Glutamatergic neuron (in vitro differentiated cells): ENCODE measurements at regions not wholly inside any gene's neighbourhood (a gene's known extent, or its start where the extent isn't known, plus 50 kb on each side); places are given as distances from the start of the nearest gene placed in this dataset.

Experiments
- DNase-seq: peaks from one replicate; pipeline ENCODE4 v3.0.0; 2022
- H3K27ac Mint-ChIP-seq: one replicate; pipeline ENCODE4 v1.8.0; 2020; ENCODE audit warnings: mild to moderate bottlenecking, mixed read lengths, inconsistent platforms; ENCODE audit not compliant: unreplicated experiment
- H3K27me3 Mint-ChIP-seq: one replicate; pipeline ENCODE4 v1.8.0; 2020; ENCODE audit warnings: mild to moderate bottlenecking, moderate library complexity, mixed read lengths, inconsistent platforms; ENCODE audit not compliant: unreplicated experiment
- H3K36me3 Mint-ChIP-seq: one replicate; pipeline ENCODE4 v1.8.0; 2020; ENCODE audit warnings: mild to moderate bottlenecking, mixed read lengths, inconsistent platforms; ENCODE audit not compliant: unreplicated experiment
- H3K4me1 Mint-ChIP-seq: one replicate; pipeline ENCODE4 v1.8.0; 2020; ENCODE audit warnings: mild to moderate bottlenecking, low read depth, mixed read lengths, inconsistent platforms; ENCODE audit not compliant: unreplicated experiment
- H3K4me3 Mint-ChIP-seq: one replicate; pipeline ENCODE4 v1.8.0; 2020; ENCODE audit warnings: mild to moderate bottlenecking, mixed read lengths, inconsistent platforms; ENCODE audit not compliant: unreplicated experiment
- H3K9me3 Mint-ChIP-seq: one replicate; pipeline ENCODE4 v1.8.0; 2020; ENCODE audit warnings: mild to moderate bottlenecking, moderate library complexity, mixed read lengths, inconsistent platforms; ENCODE audit not compliant: unreplicated experiment
- CTCF ChIP-seq: fragments of 200-600 bp; sonication (generic); IDR thresholded peaks from one replicate; pipeline ENCODE4 v1.5.0; 2021; ENCODE audit not compliant: partially characterized antibody, unreplicated experiment

- no peak overlapping the region for H3K27ac Mint-ChIP-seq
- peaks cover 2% of the 10 kb centered on the region for H3K27me3 Mint-ChIP-seq
- no peak for TF ChIP-seq CTCF
- H3K4me1 Mint-ChIP-seq, result peaks cover 2% of the 10 kb centered on the region
- no peaks in the 10 kb centered on the region for H3K36me3 Mint-ChIP-seq
- H3K9me3 Mint-ChIP-seq, result no peaks in the 10 kb centered on the region
- no peak overlapping the region for H3K4me3 Mint-ChIP-seq
- DNase-seq, result no peak
Measured at GRCh38 chr18:2395427-2396161, 175.7 kb downstream of the METTL4 start.

GRCh38 chr18:2396162-2396505, 175.2 kb downstream of the METTL4 start:
- no peak for DNase-seq
- Mint-ChIP-seq H3K27ac (no peak overlapping the region), H3K4me3 (no peak overlapping the region), H3K36me3 (no peaks in the 10 kb centered on the region), H3K9me3 (no peaks in the 10 kb centered on the region), H3K4me1 (peaks cover 2% of the 10 kb centered on the region), H3K27me3 (peaks cover 2% of the 10 kb centered on the region)
- TF ChIP-seq CTCF, result no peak

GRCh38 chr18:2400701-2401196, 170.6 kb downstream of the METTL4 start:
- DNase-seq, result no peak
- H3K27me3 Mint-ChIP-seq, result peaks cover 2% of the 10 kb centered on the region
- H3K36me3 Mint-ChIP-seq, result no peaks in the 10 kb centered on the region
- no peaks in the 10 kb centered on the region for H3K9me3 Mint-ChIP-seq
- H3K4me1 Mint-ChIP-seq, result no peaks in the 10 kb centered on the region
- H3K27ac Mint-ChIP-seq, result no peak overlapping the region
- no peak for TF ChIP-seq CTCF
- H3K4me3 Mint-ChIP-seq, result no peak overlapping the region

GRCh38 chr18:2402084-2402483, 169.2 kb downstream of the METTL4 start:
- Mint-ChIP-seq H3K27me3 (no peaks in the 10 kb centered on the region), H3K4me3 (no peak overlapping the region), H3K27ac (no peak overlapping the region), H3K36me3 (no peaks in the 10 kb centered on the region), H3K4me1 (no peaks in the 10 kb centered on the region), H3K9me3 (no peaks in the 10 kb centered on the region)
- TF ChIP-seq CTCF, result no peak
- DNase-seq, result no peak

GRCh38 chr18:2406544-2406943, 164.8 kb downstream of the METTL4 start:
- Mint-ChIP-seq H3K9me3 (no peaks in the 10 kb centered on the region), H3K4me3 (no peak overlapping the region), H3K27ac (no peak overlapping the region), H3K36me3 (no peaks in the 10 kb centered on the region), H3K4me1 (no peaks in the 10 kb centered on the region), H3K27me3 (no peaks in the 10 kb centered on the region)
- TF ChIP-seq CTCF, result no peak
- DNase-seq, result no peak
